H9 (cell line): ENCODE measurements at regions not wholly inside any gene's neighbourhood (a gene's known extent, or its start where the extent isn't known, plus 50 kb on each side); places are given as distances from the start of the nearest gene placed in this dataset.

Source experiments
- DNase-seq: peaks from one replicate; pipeline ENCODE4 v3.0.0-alpha.2; 2017
- H2AFZ ChIP-seq: one replicate; pipeline ENCODE4 v1.6.1; 2013; ENCODE audit warnings: mild to moderate bottlenecking, low read length, control low read depth, moderate library complexity
- H2AK5ac ChIP-seq: 2 replicates; pipeline ENCODE4 v1.6.1; 2013; ENCODE audit warnings: low read length, control low read depth, mixed read lengths; ENCODE audit not compliant: insufficient read length
- H2BK120ac ChIP-seq: one replicate; pipeline ENCODE4 v1.6.1; 2013; ENCODE audit warnings: low read depth, mild to moderate bottlenecking, low read length, control low read depth, inconsistent platforms; ENCODE audit not compliant: poor library complexity, severe bottlenecking
- H2BK12ac ChIP-seq: 2 replicates; pipeline ENCODE4 v1.6.1; 2013; ENCODE audit warnings: low read length, control low read depth, mixed read lengths, low read depth; ENCODE audit not compliant: insufficient read length
- H2BK15ac ChIP-seq: 2 replicates; pipeline ENCODE4 v1.6.1; 2013; ENCODE audit warnings: low read depth, low read length, control low read depth
- H2BK20ac ChIP-seq: one replicate; pipeline ENCODE4 v1.6.1; 2013; ENCODE audit warnings: low read depth, mild to moderate bottlenecking, low read length, control low read depth, inconsistent platforms; ENCODE audit not compliant: poor library complexity, severe bottlenecking
- H2BK5ac ChIP-seq: 2 replicates; pipeline ENCODE4 v1.6.1; 2013; ENCODE audit warnings: low read length, control low read depth, mixed read lengths; ENCODE audit not compliant: insufficient read length
- H3K14ac ChIP-seq: 2 replicates; pipeline ENCODE4 v1.6.1; 2013; ENCODE audit warnings: low read length, control low read depth; ENCODE audit not compliant: insufficient read depth
- H3K18ac ChIP-seq: 2 replicates; pipeline ENCODE4 v1.6.1; 2013; ENCODE audit warnings: low read depth, mild to moderate bottlenecking, mixed read lengths, low read length, control low read depth; ENCODE audit not compliant: insufficient read length
- H3K23ac ChIP-seq: 2 replicates; pipeline ENCODE4 v1.6.1; 2013; ENCODE audit warnings: low read length, control low read depth, mixed read lengths, low read depth; ENCODE audit not compliant: insufficient read length
- H3K23me2 ChIP-seq: 2 replicates; pipeline ENCODE4 v1.6.1; 2013; ENCODE audit warnings: low read depth, mild to moderate bottlenecking, mixed read lengths, low read length, control low read depth; ENCODE audit not compliant: insufficient read length, poor library complexity, severe bottlenecking
- H3K27ac ChIP-seq: 2 replicates; pipeline ENCODE4 v1.5.1; 2013; ENCODE audit warnings: low read length, control low read depth, mixed read lengths, low read depth; ENCODE audit not compliant: insufficient read length
- H3K27me3 ChIP-seq: 2 replicates; pipeline ENCODE4 v1.6.1; 2013; ENCODE audit warnings: low read length, control low read depth, inconsistent platforms; ENCODE audit not compliant: insufficient read depth
- H3K4ac ChIP-seq: 2 replicates; pipeline ENCODE4 v1.6.1; 2013; ENCODE audit warnings: low read depth, mild to moderate bottlenecking, control low read depth, inconsistent platforms, low read length, moderate library complexity
- H3K4me1 ChIP-seq: 2 replicates; pipeline ENCODE4 v1.6.1; 2013; ENCODE audit warnings: low read length, control low read depth, inconsistent platforms; ENCODE audit not compliant: insufficient read depth
- H3K4me2 ChIP-seq: 2 replicates; pipeline ENCODE4 v1.6.1; 2013; ENCODE audit warnings: low read length, control low read depth, mixed read lengths; ENCODE audit not compliant: insufficient read length, insufficient read depth
- H3K56ac ChIP-seq: 2 replicates; pipeline ENCODE4 v1.6.1; 2013; ENCODE audit warnings: low read depth, mild to moderate bottlenecking, mixed read lengths, low read length, control low read depth; ENCODE audit not compliant: insufficient read length
- H3K79me1 ChIP-seq: 2 replicates; pipeline ENCODE4 v1.6.1; 2013; ENCODE audit warnings: low read depth, mild to moderate bottlenecking, moderate library complexity, low read length, control low read depth, inconsistent platforms; ENCODE audit not compliant: insufficient read depth, poor library complexity, severe bottlenecking
- H3K79me2 ChIP-seq: 2 replicates; pipeline ENCODE4 v1.6.1; 2013; ENCODE audit warnings: low read length, control low read depth, inconsistent platforms; ENCODE audit not compliant: insufficient read depth
- H3K9ac ChIP-seq: 2 replicates; pipeline ENCODE4 v1.6.1; 2013; ENCODE audit warnings: low read length, control low read depth, mixed read lengths; ENCODE audit not compliant: insufficient read length; ENCODE audit errors: extremely low read depth
- H3K9me3 ChIP-seq: one replicate; pipeline ENCODE4 v1.6.1; 2013; ENCODE audit warnings: low read depth, low read length, inconsistent platforms; ENCODE audit not compliant: control insufficient read depth
- H3T11ph ChIP-seq: one replicate; pipeline ENCODE4 v1.6.1; 2013; ENCODE audit warnings: mild to moderate bottlenecking, low read length, control low read depth, inconsistent platforms
- H4K20me1 ChIP-seq: one replicate; pipeline ENCODE4 v1.6.1; 2013; ENCODE audit not compliant: control insufficient read depth, insufficient read length, insufficient read depth
- H4K5ac ChIP-seq: 2 replicates; pipeline ENCODE4 v1.6.1; 2013; ENCODE audit warnings: low read depth, mild to moderate bottlenecking, mixed read lengths, low read length, control low read depth; ENCODE audit not compliant: insufficient read length
- H4K8ac ChIP-seq: replicated peaks from 2 replicates; pipeline ENCODE4 v1.6.1; 2013; ENCODE audit warnings: low read length, control low read depth, mixed read lengths, low read depth; ENCODE audit not compliant: insufficient read length
- H4K91ac ChIP-seq: 2 replicates; pipeline ENCODE4 v1.6.1; 2013; ENCODE audit warnings: low read depth, mild to moderate bottlenecking, moderate library complexity, mixed read lengths, low read length, control low read depth; ENCODE audit not compliant: insufficient read length
- H3K27ac Mint-ChIP-seq, 3 experiments: 2 replicates in 2 of 3; 3 replicates in 1 of 3; pipeline ENCODE4 v1.8.0; 2020 to 2021; ENCODE audit warnings: mixed read lengths in 3 of 3, mild to moderate bottlenecking in 1 of 3, moderate library complexity in 1 of 3
- H3K27me3 Mint-ChIP-seq: 2 replicates; pipeline ENCODE4 v1.8.0; 2021; ENCODE audit warnings: low read depth, mild to moderate bottlenecking, moderate library complexity, mixed read lengths
- H3K36me3 Mint-ChIP-seq, 3 experiments: 2 replicates in 2 of 3; 3 replicates in 1 of 3; pipeline ENCODE4 v1.8.0; 2020 to 2021; ENCODE audit warnings: low read depth in 3 of 3, mixed read lengths in 3 of 3; ENCODE audit not compliant: insufficient read depth in 1 of 3
- H3K4me1 Mint-ChIP-seq, 2 experiments: 2 replicates each; pipeline ENCODE4 v1.8.0; 2020; ENCODE audit warnings: mixed read lengths in 2 of 2
- H3K4me3 Mint-ChIP-seq, 2 experiments: 2 replicates in 1 of 2; 3 replicates in 1 of 2; pipeline ENCODE4 v1.8.0; 2020 to 2021; ENCODE audit warnings: mild to moderate bottlenecking in 2 of 2, mixed read lengths in 2 of 2, moderate library complexity in 1 of 2
- H3K9me3 Mint-ChIP-seq, 2 experiments: 2 replicates in 1 of 2; 3 replicates in 1 of 2; pipeline ENCODE4 v1.8.0; 2020; ENCODE audit warnings: mild to moderate bottlenecking in 2 of 2, mixed read lengths in 2 of 2, moderate library complexity in 1 of 2
- CTCF ChIP-seq: fragments of 200-600 bp; sonication (generic); conservative IDR thresholded peaks from 3 replicates; pipeline ENCODE4 v1.8.0; 2021; ENCODE audit warnings: antibody characterized with exemption, mild to moderate bottlenecking
- WGBS: extraction: QIAGEN DNeasy Blood & Tissue Kit; methylation state at CpG from one replicate; pipeline ENCODE4 v1.1.7; 2013; ENCODE audit warnings: missing lambda C conversion rate, low lambda C conversion rate, mixed read lengths; ENCODE audit not compliant: insufficient read length; ENCODE audit errors: extremely low coverage; 5-methylcytosine and 5-hydroxymethylcytosine counted together

- H3K9ac ChIP-seq: no peak overlapping the region
- DNase-seq: no peak
- WGBS: no CpG with 5 or more reads among the region's 3 CpGs
- H3K4me2 ChIP-seq: no peak overlapping the region
- Mint-ChIP-seq H3K9me3 (no peaks in the 10 kb centered on the region), H3K36me3 (no peaks in the 10 kb centered on the region), H3K4me3 (no peak overlapping the region), H3K4me1 (no peaks in the 10 kb centered on the region), H3K27me3 (peaks cover 4% of the 10 kb centered on the region), H3K27ac (no peak overlapping the region)
- H3K23me2 ChIP-seq: no peaks in the 10 kb centered on the region
- no peak overlapping the region for H2BK15ac ChIP-seq
- H2BK120ac ChIP-seq: no peak overlapping the region
- H2AFZ ChIP-seq: no peak overlapping the region
- H3K79me2 ChIP-seq: no peaks in the 10 kb centered on the region
- H3T11ph ChIP-seq: no peak overlapping the region
- H3K4me1 ChIP-seq: no peaks in the 10 kb centered on the region
- no peaks in the 10 kb centered on the region for H3K9me3 ChIP-seq
- no peak overlapping the region for H4K5ac ChIP-seq
- H2BK20ac ChIP-seq: no peak overlapping the region
- H3K27ac ChIP-seq: no peak overlapping the region
- no peaks in the 10 kb centered on the region for H4K20me1 ChIP-seq
- no peak overlapping the region for H4K91ac ChIP-seq
- no peak for TF ChIP-seq CTCF
- H3K18ac ChIP-seq: no peak overlapping the region
- no peak overlapping the region for H2AK5ac ChIP-seq
- no peak overlapping the region for H4K8ac ChIP-seq
- no peak overlapping the region for H2BK5ac ChIP-seq
- no peak overlapping the region for H2BK12ac ChIP-seq
- H3K79me1 ChIP-seq: no peaks in the 10 kb centered on the region
- H3K14ac ChIP-seq: no peak overlapping the region
- no peaks in the 10 kb centered on the region for H3K27me3 ChIP-seq
- no peak overlapping the region for H3K23ac ChIP-seq
- no peak overlapping the region for H3K4ac ChIP-seq
- no peak overlapping the region for H3K56ac ChIP-seq
Measured at GRCh38 chr10:78259391-78259790, 225.7 kb downstream of the RPS24 start.
